HepG2 (cell line): ENCODE measurements at regions not wholly inside any gene's neighbourhood (a gene's known extent, or its start where the extent isn't known, plus 50 kb on each side); places are given as distances from the start of the nearest gene placed in this dataset.

Experiments used
- ATAC-seq: fragments of 200-7000 bp; cut with Tn5 transposase; 3 replicates; pipeline ENCODE4 v1.9.1; 2020; ENCODE audit warnings: mild to moderate bottlenecking, moderate library complexity
- BruUV-seq: library from RNA; stranded (reverse); fragments of 400-500 nt; replicated peaks from 2 replicates; lab custom pipeline; 2021; lab: Mats Ljungman, UMichigan
- CTCF ChIA-PET: fragments of 300-600 bp; formaldehyde crosslinking; extraction: SDS; loops from one replicate; lab custom pipeline; 2021; ENCODE audit warnings: low total read pairs, inconsistent platforms, low intra/inter-chr PET ratio; lab: Yijun Ruan, JAX
- POLR2A ChIA-PET: fragments of 350-600 bp; sonication (Branson Sonifier 250); formaldehyde crosslinking; loops from one replicate; lab custom pipeline; 2020; ENCODE audit warnings: antibody characterized with exemption, inconsistent platforms; lab: Yijun Ruan, JAX
- DNase-seq: peaks from one replicate; pipeline ENCODE4 v3.0.0-alpha.2; 2015; ENCODE audit warnings: low spot score
- FAIRE-seq: peaks from 3 replicates; lab custom pipeline; 2011; peaks lifted over from hg19 to GRCh38; lab: Jason Lieb, UNC
- H2AFZ ChIP-seq: one replicate; pipeline ENCODE4 v1.6.1; 2011; ENCODE audit warnings: low read length, inconsistent platforms
- H3K27ac ChIP-seq: fragments of 300-600 bp; 3 replicates; pipeline ENCODE4 v1.8.0; 2011; ENCODE audit warnings: mixed run types, mild to moderate bottlenecking, mixed read lengths, low read length, inconsistent platforms; ENCODE audit not compliant: insufficient read depth; ENCODE audit errors: extremely low read length
- H3K27me3 ChIP-seq, 2 experiments: fragments of 200-600 bp in 1 of 2; 2 replicates in 1 of 2; 3 replicates in 1 of 2; pipeline versions ENCODE4 v1.6.0 to v1.8.0; 2011; ENCODE audit warnings: low read length in 2 of 2, mild to moderate bottlenecking in 2 of 2, moderate library complexity in 2 of 2, inconsistent platforms in 1 of 2; ENCODE audit not compliant: insufficient read depth in 2 of 2, control insufficient read depth in 1 of 2
- H3K36me3 ChIP-seq, 2 experiments: fragments of 200-600 bp in 1 of 2; replicated peaks in 1 of 2; 2 replicates in 1 of 2; 3 replicates in 1 of 2; pipeline versions ENCODE4 v1.5.1 to v1.8.0; 2011; ENCODE audit warnings: low read length in 2 of 2, inconsistent platforms in 1 of 2; ENCODE audit not compliant: insufficient read depth in 2 of 2, control insufficient read depth in 1 of 2
- H3K4me1 ChIP-seq: 2 replicates; pipeline ENCODE4 v1.5.1; 2012; ENCODE audit warnings: low read length, inconsistent platforms; ENCODE audit not compliant: insufficient read depth
- H3K4me2 ChIP-seq: 2 replicates; pipeline ENCODE4 v1.6.0; 2011; ENCODE audit warnings: low read depth, low read length, inconsistent platforms
- H3K4me3 ChIP-seq, 3 experiments: fragments of 200-600 bp in 1 of 3; sonication (generic), shearing (Covaris generic) in 1 of 3; replicated peaks in 1 of 3; 2 replicates each; pipeline ENCODE4 v1.5.1; 2011 to 2016; ENCODE audit warnings: low read length in 3 of 3, inconsistent platforms in 2 of 3, low read depth in 2 of 3, mild to moderate bottlenecking in 2 of 3, control low read depth in 1 of 3, mixed read lengths in 1 of 3; ENCODE audit not compliant: insufficient read depth in 1 of 3
- H3K79me2 ChIP-seq: one replicate; pipeline ENCODE4 v1.6.1; 2011; ENCODE audit warnings: low read length, inconsistent platforms; ENCODE audit not compliant: insufficient read depth
- H3K9ac ChIP-seq: 2 replicates; pipeline ENCODE4 v1.6.0; 2011; ENCODE audit warnings: mild to moderate bottlenecking, low read depth, low read length, inconsistent platforms; ENCODE audit not compliant: insufficient read depth
- H3K9me3 ChIP-seq: 2 replicates; pipeline ENCODE4 v1.5.1; 2012; ENCODE audit warnings: mild to moderate bottlenecking, low read length
- H4K20me1 ChIP-seq: 2 replicates; pipeline ENCODE4 v1.6.0; 2011; ENCODE audit warnings: inconsistent platforms, mild to moderate bottlenecking, low read length, moderate library complexity; ENCODE audit not compliant: insufficient read depth
- HOXD1 ChIP-seq: sonication (generic); formaldehyde crosslinking; IDR thresholded peaks from 2 replicates; pipeline ENCODE4 v1.5.0; 2020; ENCODE audit warnings: missing genetic modification reagents
- MEIS1 ChIP-seq: sonication (generic); formaldehyde crosslinking; IDR thresholded peaks from 2 replicates; pipeline ENCODE4 v1.9.0; 2021; ENCODE audit warnings: mild to moderate bottlenecking, missing genetic modification reagents, moderate library complexity, borderline replicate concordance
- NFYC ChIP-seq: IDR thresholded peaks from 2 replicates; pipeline ENCODE4 v1.6.1; 2016; ENCODE audit warnings: missing genetic modification reagents, missing compliant biosample characterization
- SOX13 ChIP-seq, 3 experiments: fragments of 450-650 bp in 1 of 3; sonication (generic) in 1 of 3; formaldehyde crosslinking in 1 of 3; IDR thresholded peaks in 2 of 3; conservative IDR thresholded peaks in 1 of 3; 2 replicates each; pipeline versions ENCODE4 v1.5.0 to v1.6.1; 2016 to 2020; ENCODE audit warnings: antibody characterized with exemption in 1 of 3, mild to moderate bottlenecking in 1 of 3, missing compliant biosample characterization in 1 of 3, missing genetic modification reagents in 1 of 3, moderate library complexity in 1 of 3
- SOX5 ChIP-seq: IDR thresholded peaks from 2 replicates; pipeline ENCODE4 v1.6.1; 2016; ENCODE audit warnings: borderline replicate concordance
- SOX6 ChIP-seq, 2 experiments: fragments of 450-650 bp in 1 of 2; sonication (generic) in 1 of 2; formaldehyde crosslinking in 1 of 2; IDR thresholded peaks; 2 replicates each; pipeline versions ENCODE4 v1.4.0 to v1.6.1; 2017 to 2020; ENCODE audit warnings: antibody characterized with exemption in 1 of 2, mild to moderate bottlenecking in 1 of 2, missing genetic modification reagents in 1 of 2
- SP2 ChIP-seq: sonication (generic); formaldehyde crosslinking; IDR thresholded peaks from 2 replicates; pipeline ENCODE4 v1.5.1; 2020; ENCODE audit warnings: mild to moderate bottlenecking, missing genetic modification reagents
- ZNF234 ChIP-seq: sonication (generic); formaldehyde crosslinking; conservative IDR thresholded peaks from 2 replicates; pipeline ENCODE4 v1.5.1; 2020; ENCODE audit warnings: mild to moderate bottlenecking, missing genetic modification reagents
- ZNF44 ChIP-seq: sonication (generic); formaldehyde crosslinking; IDR thresholded peaks from 2 replicates; pipeline ENCODE4 v1.5.1; 2020; ENCODE audit warnings: mild to moderate bottlenecking, missing genetic modification reagents
- ZNF83 ChIP-seq: sonication (generic); formaldehyde crosslinking; IDR thresholded peaks from 2 replicates; pipeline ENCODE4 v1.4.0; 2020; ENCODE audit warnings: missing genetic modification reagents, mild to moderate bottlenecking, borderline replicate concordance
- ZSCAN31 ChIP-seq: sonication (generic); formaldehyde crosslinking; IDR thresholded peaks from 2 replicates; pipeline ENCODE4 v1.5.0; 2020; ENCODE audit warnings: low read depth, mild to moderate bottlenecking, missing genetic modification reagents
- WGBS: methylation state at CpG from one replicate; pipeline ENCODE4 v1.1.6; 2017; ENCODE audit warnings: low lambda C conversion rate; 5-methylcytosine and 5-hydroxymethylcytosine counted together
- in situ Hi-C: cut with HindIII; loops from 2 replicates; pipeline ENCODE4 v1.10.0; 2017; ENCODE audit warnings: low pct_unique_long_range_greater_than_20kb; ENCODE audit not compliant: extremely low pct_ligation_motif_present
- intact Hi-C: fragments of 100-400 bp; cut with micrococcal nuclease; formaldehyde crosslinking; loops from one replicate; pipeline ENCODE4 v1.10.0; 2022; ENCODE audit not compliant: unreplicated experiment

DNA sequence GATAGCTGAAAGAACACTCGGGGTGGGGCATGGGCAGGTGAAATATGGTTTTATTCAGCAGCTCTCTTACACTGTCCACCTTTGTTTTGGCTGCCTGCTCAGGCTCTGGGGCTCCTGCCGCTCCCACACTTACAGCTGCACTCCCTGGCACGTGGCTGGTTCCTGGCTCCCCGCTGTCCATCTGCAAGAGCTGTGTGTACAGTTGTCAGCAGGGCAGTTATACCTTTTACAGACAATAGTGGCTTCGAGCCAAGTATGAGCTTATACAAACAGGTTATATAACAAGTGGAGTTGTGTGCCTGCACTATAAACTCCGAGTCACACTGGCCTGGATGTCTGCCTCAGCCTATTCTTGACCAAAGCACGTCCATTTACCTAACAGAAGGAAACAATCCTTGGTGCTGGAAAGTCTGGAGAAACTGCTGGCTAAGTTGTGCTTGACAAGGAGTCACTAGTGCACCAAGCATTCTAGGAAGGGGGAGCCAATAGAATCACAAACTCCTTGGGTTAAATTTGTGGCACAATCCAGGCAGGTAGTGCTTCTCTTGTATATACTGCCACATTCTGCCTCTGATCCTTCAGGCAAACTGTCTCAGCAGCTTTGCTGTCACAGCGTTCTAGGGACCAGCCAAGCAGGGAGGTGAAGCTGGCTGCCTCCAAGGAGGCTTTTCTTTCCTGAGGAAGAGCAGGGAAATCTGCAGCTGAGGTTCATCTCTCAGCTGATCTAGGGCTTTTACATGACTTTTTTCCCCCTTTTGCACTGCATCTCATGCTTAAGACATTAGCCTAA lies 68.2 kb downstream of the NHLRC3 start:
- intact Hi-C loops (no loop called here), in situ Hi-C loops (no loop called here)
- 1% methylated on average over 7 of the region's 8 CpGs for WGBS
- Histone ChIP-seq H2AFZ (no peak overlapping the region), H3K79me2 (no peaks in the 10 kb centered on the region), H3K36me3 (no peaks in the 10 kb centered on the region), H3K27ac (no peak overlapping the region), H3K4me3 (no peak overlapping the region), H3K9me3 (no peaks in the 10 kb centered on the region), H3K4me2 (no peak overlapping the region), H4K20me1 (no peaks in the 10 kb centered on the region), H3K4me1 (no peaks in the 10 kb centered on the region), H3K9ac (no peak overlapping the region), H3K27me3 (peaks cover 0 to 14% of the 10 kb centered on the region in 2 experiments; a peak in 1 of 5 replicates)
- DNase-seq, result peak; percentile 4
- peak; percentile 55 for ATAC-seq
- POLR2A ChIA-PET, result no interaction called here
- BruUV-seq, result no TSS peak
- CTCF ChIA-PET, result no interaction called here
- no peak for FAIRE-seq
- TF ChIP-seq HOXD1 (CRISPR knock-in tag), result no peak
- peak; percentile 40; the same call in 1 of the 2 replicates for TF ChIP-seq SOX5 (CRISPR knock-in tag)
- TF ChIP-seq ZSCAN31, result peak; percentile 100
- no peak for TF ChIP-seq SP2 (CRISPR knock-in tag)
- TF ChIP-seq MEIS1 (CRISPR knock-in tag), result no peak
- TF ChIP-seq ZNF44 (CRISPR knock-in tag), result no peak
- no peak for TF ChIP-seq ZNF234
- TF ChIP-seq SOX13 (IDR thresholded peaks at IDR 0.05), result no peak
- peak in 1 of 2 experiments; percentile 60; a peak in 2 of 4 replicates for TF ChIP-seq SOX13 (CRISPR knock-in tag; conservative IDR thresholded peaks at IDR 0.05 in 1 of 2, IDR thresholded peaks at IDR 0.05 in 1 of 2)
- TF ChIP-seq ZNF83 (CRISPR knock-in tag), result no peak
- TF ChIP-seq NFYC (CRISPR knock-in tag), result no peak
- no peak for TF ChIP-seq SOX6 (IDR thresholded peaks at IDR 0.05)
- peak; percentile 68 for TF ChIP-seq SOX6 (CRISPR knock-in tag; IDR thresholded peaks at IDR 0.05)
